HG02870 (cell line): ENCODE measurements at regions not wholly inside any gene's neighbourhood (a gene's known extent, or its start where the extent isn't known, plus 50 kb on each side); places are given as distances from the start of the nearest gene placed in this dataset.
"Not testable (repeated sequence)": the region's sequence is repeated elsewhere in the genome, so short reads cannot be mapped to it uniquely, and the experiment has no call there.

Source experiments
- ATAC-seq: cut with Tn5 transposase; IDR thresholded peaks from one replicate; pipeline ENCODE4 v1.9.1; 2021; ENCODE audit warnings: mild to moderate bottlenecking, moderate library complexity; ENCODE audit not compliant: unreplicated experiment

GRCh38 chr2:225254363-225254762 is 145.1 kb upstream of the NYAP2 start:
- ATAC-seq, result no peak

GRCh38 chr2:225244933-225245332 is 154.6 kb upstream of the NYAP2 start:
- no peak for ATAC-seq

GRCh38 chr2:225236769-225237323 is 162.7 kb upstream of the NYAP2 start:
- no peak for ATAC-seq

- ATAC-seq, result no peak
These were observed 166.3 kb upstream of the NYAP2 start for GRCh38 chr2:225233234-225233633.

GRCh38 chr2:225231900-225232299 is 167.6 kb upstream of the NYAP2 start:
- ATAC-seq, result no peak

GRCh38 chr2:225229346-225229745 is 170.2 kb upstream of the NYAP2 start:
- ATAC-seq, result not testable (repeated sequence)

GRCh38 chr2:225226441-225226840 is 173.1 kb upstream of the NYAP2 start:
- ATAC-seq, result no peak

GRCh38 chr2:225223301-225223700 is 176.2 kb upstream of the NYAP2 start:
- no peak for ATAC-seq

- ATAC-seq, result no peak
These were observed 165.2 kb upstream of the DOCK10 start for GRCh38 chr2:225207471-225207870.

- ATAC-seq, result no peak
These were observed 164.8 kb upstream of the DOCK10 start for GRCh38 chr2:225207043-225207442.

GRCh38 chr2:225196579-225196978 is 154.3 kb upstream of the DOCK10 start:
- no peak for ATAC-seq

- no peak for ATAC-seq
These were observed 150.6 kb upstream of the DOCK10 start for GRCh38 chr2:225192869-225193268.

GRCh38 chr2:225190987-225191386 is 148.7 kb upstream of the DOCK10 start:
- no peak for ATAC-seq

GRCh38 chr2:225184948-225185347 is 142.7 kb upstream of the DOCK10 start:
- no peak for ATAC-seq

GRCh38 chr2:225182126-225182525 is 139.9 kb upstream of the DOCK10 start:
- ATAC-seq, result no peak

GRCh38 chr2:225177098-225177497 is 134.8 kb upstream of the DOCK10 start:
- no peak for ATAC-seq

GRCh38 chr2:225173909-225174308 is 131.6 kb upstream of the DOCK10 start:
- ATAC-seq, result no peak

- ATAC-seq, result no peak
These were observed 129.1 kb upstream of the DOCK10 start for GRCh38 chr2:225171350-225171749.

GRCh38 chr2:225170162-225170561 is 127.9 kb upstream of the DOCK10 start:
- ATAC-seq, result no peak

GRCh38 chr2:225169396-225169795 is 127.1 kb upstream of the DOCK10 start:
- ATAC-seq, result no peak

GRCh38 chr2:225165052-225165451 is 122.8 kb upstream of the DOCK10 start:
- ATAC-seq, result no peak

GRCh38 chr2:225164401-225165050 is 122.3 kb upstream of the DOCK10 start:
- ATAC-seq, result no peak

GRCh38 chr2:225158360-225158759 is 116.1 kb upstream of the DOCK10 start:
- no peak for ATAC-seq
